HEK293 (cell line): ENCODE measurements at regions not wholly inside any gene's neighbourhood (a gene's known extent, or its start where the extent isn't known, plus 50 kb on each side); places are given as distances from the start of the nearest gene placed in this dataset.

Experiments
- TCF7L2 ChIP-seq: IDR thresholded peaks from 2 replicates; pipeline ENCODE4 v1.6.1; 2011; ENCODE audit warnings: low read depth, mild to moderate bottlenecking, inconsistent platforms, low read length, moderate library complexity, borderline replicate concordance
- ZNF121 ChIP-seq: fragments of 450-650 bp; formaldehyde crosslinking; IDR thresholded peaks from 2 replicates; pipeline ENCODE4 v1.5.1; 2016; ENCODE audit warnings: missing biosample characterization, missing genetic modification characterization
- ZNF23 ChIP-seq: fragments of 450-650 bp; formaldehyde crosslinking; IDR thresholded peaks from 2 replicates; pipeline ENCODE4 v1.5.1; 2016; ENCODE audit warnings: missing biosample characterization, missing genetic modification characterization, borderline replicate concordance
- ZNF560 ChIP-seq: fragments of 450-650 bp; formaldehyde crosslinking; IDR thresholded peaks from 2 replicates; pipeline ENCODE4 v1.5.1; 2017; ENCODE audit warnings: missing biosample characterization, missing genetic modification characterization, borderline replicate concordance
- ZNF660 ChIP-seq: fragments of 450-650 bp; IDR thresholded peaks from 2 replicates; pipeline ENCODE4 v1.5.1; 2018; ENCODE audit warnings: missing biosample characterization, mild to moderate bottlenecking, missing genetic modification characterization
- ZNF768 ChIP-seq: fragments of 450-650 bp; formaldehyde crosslinking; IDR thresholded peaks from 2 replicates; pipeline ENCODE4 v1.5.1; 2018; ENCODE audit warnings: missing biosample characterization, mild to moderate bottlenecking, missing genetic modification characterization
- ZSCAN16 ChIP-seq: fragments of 450-650 bp; formaldehyde crosslinking; IDR thresholded peaks from 2 replicates; pipeline ENCODE4 v1.5.1; 2016; ENCODE audit warnings: missing biosample characterization, missing genetic modification characterization
- TF ChIP-seq, protein P1 (sequence below): fragments of 450-650 bp; formaldehyde crosslinking; IDR thresholded peaks from 2 replicates; pipeline ENCODE4 v1.5.1; 2017; ENCODE audit warnings: missing biosample characterization, mild to moderate bottlenecking, missing genetic modification characterization, moderate library complexity
- TF ChIP-seq, protein P2 (sequence below): fragments of 450-650 bp; formaldehyde crosslinking; IDR thresholded peaks from 2 replicates; pipeline ENCODE4 v1.5.1; 2016; ENCODE audit warnings: missing biosample characterization, missing genetic modification characterization
- TF ChIP-seq, protein P3 (sequence below): fragments of 450-650 bp; formaldehyde crosslinking; IDR thresholded peaks from 2 replicates; pipeline ENCODE4 v1.5.1; 2016; ENCODE audit warnings: missing biosample characterization, missing genetic modification characterization

DNA sequence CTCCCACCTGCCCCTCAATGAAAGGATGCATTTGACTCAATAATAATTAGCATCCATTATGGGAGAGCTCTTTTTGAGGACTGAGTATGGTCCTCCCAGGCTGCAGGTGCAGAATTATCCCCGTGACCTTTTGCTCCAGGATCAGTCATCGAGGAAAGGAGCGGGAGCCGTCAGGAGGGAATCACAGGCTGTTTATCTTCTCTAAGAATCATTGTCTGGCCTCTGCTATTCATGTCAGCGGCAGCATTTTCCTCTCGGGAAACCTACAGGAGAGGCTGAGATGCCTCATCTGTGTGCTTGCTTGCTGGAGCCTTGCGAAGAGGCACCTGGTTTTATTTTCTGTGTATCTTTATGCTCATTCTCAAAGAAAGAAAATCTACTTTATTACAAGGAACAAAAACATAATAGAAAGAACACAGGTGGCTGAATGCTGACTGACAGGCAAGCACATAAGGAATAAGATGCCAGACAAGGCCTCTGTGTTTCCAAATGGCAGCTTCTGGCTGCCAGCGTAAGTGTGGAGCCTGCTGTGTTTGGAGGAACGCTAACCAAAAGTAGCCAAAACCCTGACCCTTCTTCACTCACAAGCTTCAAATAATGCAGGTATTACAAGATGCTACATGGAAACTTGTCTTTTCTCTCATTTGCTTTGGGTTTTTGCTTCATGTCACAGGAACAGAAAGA is 539.1 kb upstream of the MARCKS start:
- TF ChIP-seq ZNF23 (tag by site-specific recombination) (no peak), TCF7L2 (no peak), ZNF560 (tag by site-specific recombination) (no peak), ZSCAN16 (tag by site-specific recombination) (no peak), ZNF660 (tag by site-specific recombination) (no peak), ZNF768 (no peak), ZNF121 (tag by site-specific recombination) (no peak)
- TF ChIP-seq, protein P1, sequence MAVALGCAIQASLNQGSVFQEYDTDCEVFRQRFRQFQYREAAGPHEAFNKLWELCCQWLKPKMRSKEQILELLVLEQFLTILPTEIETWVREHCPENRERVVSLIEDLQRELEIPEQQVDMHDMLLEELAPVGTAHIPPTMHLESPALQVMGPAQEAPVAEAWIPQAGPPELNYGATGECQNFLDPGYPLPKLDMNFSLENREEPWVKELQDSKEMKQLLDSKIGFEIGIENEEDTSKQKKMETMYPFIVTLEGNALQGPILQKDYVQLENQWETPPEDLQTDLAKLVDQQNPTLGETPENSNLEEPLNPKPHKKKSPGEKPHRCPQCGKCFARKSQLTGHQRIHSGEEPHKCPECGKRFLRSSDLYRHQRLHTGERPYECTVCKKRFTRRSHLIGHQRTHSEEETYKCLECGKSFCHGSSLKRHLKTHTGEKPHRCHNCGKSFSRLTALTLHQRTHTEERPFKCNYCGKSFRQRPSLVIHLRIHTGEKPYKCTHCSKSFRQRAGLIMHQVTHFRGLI, result no peak
- TF ChIP-seq, protein P2, sequence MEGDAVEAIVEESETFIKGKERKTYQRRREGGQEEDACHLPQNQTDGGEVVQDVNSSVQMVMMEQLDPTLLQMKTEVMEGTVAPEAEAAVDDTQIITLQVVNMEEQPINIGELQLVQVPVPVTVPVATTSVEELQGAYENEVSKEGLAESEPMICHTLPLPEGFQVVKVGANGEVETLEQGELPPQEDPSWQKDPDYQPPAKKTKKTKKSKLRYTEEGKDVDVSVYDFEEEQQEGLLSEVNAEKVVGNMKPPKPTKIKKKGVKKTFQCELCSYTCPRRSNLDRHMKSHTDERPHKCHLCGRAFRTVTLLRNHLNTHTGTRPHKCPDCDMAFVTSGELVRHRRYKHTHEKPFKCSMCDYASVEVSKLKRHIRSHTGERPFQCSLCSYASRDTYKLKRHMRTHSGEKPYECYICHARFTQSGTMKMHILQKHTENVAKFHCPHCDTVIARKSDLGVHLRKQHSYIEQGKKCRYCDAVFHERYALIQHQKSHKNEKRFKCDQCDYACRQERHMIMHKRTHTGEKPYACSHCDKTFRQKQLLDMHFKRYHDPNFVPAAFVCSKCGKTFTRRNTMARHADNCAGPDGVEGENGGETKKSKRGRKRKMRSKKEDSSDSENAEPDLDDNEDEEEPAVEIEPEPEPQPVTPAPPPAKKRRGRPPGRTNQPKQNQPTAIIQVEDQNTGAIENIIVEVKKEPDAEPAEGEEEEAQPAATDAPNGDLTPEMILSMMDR (tag by site-specific recombination), result no peak
- TF ChIP-seq, protein P3, sequence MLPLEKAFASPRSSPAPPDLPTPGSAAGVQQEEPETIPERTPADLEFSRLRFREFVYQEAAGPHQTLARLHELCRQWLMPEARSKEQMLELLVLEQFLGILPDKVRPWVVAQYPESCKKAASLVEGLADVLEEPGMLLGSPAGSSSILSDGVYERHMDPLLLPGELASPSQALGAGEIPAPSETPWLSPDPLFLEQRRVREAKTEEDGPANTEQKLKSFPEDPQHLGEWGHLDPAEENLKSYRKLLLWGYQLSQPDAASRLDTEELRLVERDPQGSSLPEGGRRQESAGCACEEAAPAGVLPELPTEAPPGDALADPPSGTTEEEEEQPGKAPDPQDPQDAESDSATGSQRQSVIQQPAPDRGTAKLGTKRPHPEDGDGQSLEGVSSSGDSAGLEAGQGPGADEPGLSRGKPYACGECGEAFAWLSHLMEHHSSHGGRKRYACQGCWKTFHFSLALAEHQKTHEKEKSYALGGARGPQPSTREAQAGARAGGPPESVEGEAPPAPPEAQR (tag by site-specific recombination), result no peak
